ENCODE measurements at regions not wholly inside any gene's neighbourhood (a gene's known extent, or its start where the extent isn't known, plus 50 kb on each side); places are given as distances from the start of the nearest gene placed in this dataset.

DNA sequence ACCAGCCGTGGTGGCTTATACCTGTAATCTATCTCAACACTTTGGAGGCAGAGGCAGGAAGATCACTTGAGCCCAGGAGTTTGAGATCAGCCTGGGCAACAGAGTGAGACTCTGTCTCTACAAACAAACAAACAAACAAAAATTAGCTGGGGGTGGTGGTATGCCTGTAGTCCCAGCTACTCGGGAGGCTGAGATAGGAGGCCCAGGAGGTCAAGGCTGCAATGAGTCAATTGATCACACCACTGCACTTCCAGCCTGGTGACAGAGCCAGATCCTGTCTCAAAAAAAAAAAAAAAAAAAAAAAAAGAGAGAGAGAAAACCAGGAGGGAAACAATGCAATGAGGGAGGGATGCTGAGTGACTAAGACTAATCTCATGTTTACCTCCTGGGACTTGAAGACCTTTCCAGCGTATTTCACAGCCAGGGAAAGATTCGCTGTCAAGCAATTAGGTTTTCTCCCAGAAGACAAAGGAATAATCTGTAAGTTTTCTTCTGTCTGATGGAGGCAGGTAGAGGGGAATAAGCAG is 51.1 kb upstream of the MIER3 start:
- TF ChIP-seq EP300 (IDR thresholded peaks at IDR 0.05) (no peak), CEBPB (IDR thresholded peaks at IDR 0.05) (no peak), CHD2 (IDR thresholded peaks at IDR 0.05; ENCODE audit: low read length, partially characterized antibody) (no peak), NR3C1 (IDR thresholded peaks at IDR 0.05) (no peak), KDM1A (IDR thresholded peaks at IDR 0.05; ENCODE audit: low read depth) (no peak), HDAC2 (IDR thresholded peaks at IDR 0.05) (no peak), RFX5 (IDR thresholded peaks at IDR 0.05) (no peak)
- TF ChIP-seq, protein P1, sequence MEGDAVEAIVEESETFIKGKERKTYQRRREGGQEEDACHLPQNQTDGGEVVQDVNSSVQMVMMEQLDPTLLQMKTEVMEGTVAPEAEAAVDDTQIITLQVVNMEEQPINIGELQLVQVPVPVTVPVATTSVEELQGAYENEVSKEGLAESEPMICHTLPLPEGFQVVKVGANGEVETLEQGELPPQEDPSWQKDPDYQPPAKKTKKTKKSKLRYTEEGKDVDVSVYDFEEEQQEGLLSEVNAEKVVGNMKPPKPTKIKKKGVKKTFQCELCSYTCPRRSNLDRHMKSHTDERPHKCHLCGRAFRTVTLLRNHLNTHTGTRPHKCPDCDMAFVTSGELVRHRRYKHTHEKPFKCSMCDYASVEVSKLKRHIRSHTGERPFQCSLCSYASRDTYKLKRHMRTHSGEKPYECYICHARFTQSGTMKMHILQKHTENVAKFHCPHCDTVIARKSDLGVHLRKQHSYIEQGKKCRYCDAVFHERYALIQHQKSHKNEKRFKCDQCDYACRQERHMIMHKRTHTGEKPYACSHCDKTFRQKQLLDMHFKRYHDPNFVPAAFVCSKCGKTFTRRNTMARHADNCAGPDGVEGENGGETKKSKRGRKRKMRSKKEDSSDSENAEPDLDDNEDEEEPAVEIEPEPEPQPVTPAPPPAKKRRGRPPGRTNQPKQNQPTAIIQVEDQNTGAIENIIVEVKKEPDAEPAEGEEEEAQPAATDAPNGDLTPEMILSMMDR (IDR thresholded peaks at IDR 0.05): no peak
- TF ChIP-seq, protein P2, sequence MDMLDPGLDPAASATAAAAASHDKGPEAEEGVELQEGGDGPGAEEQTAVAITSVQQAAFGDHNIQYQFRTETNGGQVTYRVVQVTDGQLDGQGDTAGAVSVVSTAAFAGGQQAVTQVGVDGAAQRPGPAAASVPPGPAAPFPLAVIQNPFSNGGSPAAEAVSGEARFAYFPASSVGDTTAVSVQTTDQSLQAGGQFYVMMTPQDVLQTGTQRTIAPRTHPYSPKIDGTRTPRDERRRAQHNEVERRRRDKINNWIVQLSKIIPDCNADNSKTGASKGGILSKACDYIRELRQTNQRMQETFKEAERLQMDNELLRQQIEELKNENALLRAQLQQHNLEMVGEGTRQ (IDR thresholded peaks at IDR 0.05): no peak

Measured in A549 (cell line).